Tongue (tissue), 1 donor: ENCODE measurements at regions not wholly inside any gene's neighbourhood (a gene's known extent, or its start where the extent isn't known, plus 50 kb on each side); places are given as distances from the start of the nearest gene placed in this dataset.
A peak's percentile ranks its signal among the peaks of the same experiment; 100 is the strongest.

Experiments used
- DNase-seq: peaks from one replicate; pipeline ENCODE4 v3.0.0-alpha.2; 2015

DNA sequence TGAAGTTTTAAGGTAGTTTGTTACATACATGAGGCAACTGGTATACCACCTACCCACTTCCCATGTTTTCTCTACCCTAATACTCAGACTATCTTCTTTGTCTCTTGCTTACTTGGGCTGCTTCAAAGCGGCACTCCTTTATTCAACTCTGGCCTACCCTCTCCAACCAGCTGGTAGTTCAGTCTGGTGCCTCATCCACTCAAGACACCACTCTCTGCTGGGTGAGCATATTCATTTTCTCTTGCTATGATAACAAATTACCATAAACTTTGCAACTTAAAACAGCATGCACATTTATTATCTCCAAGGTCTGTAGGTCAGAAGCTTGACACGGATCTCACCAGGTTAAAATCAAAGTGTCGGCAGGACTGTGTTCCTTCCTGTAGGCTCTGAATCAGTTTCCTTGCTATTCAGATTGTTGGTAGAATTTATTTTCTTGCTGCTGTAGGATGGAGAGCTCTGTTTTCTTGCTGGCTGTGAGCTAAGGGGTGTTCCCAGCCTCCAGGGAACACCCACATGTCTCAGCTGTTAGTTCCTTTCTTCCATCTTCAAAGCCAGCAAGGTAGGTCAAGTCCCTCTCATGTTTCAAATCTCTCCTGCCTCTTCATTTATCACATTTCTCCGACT is 666.0 kb downstream of the DIAPH3 start:
- DNase-seq, result no peak

DNA sequence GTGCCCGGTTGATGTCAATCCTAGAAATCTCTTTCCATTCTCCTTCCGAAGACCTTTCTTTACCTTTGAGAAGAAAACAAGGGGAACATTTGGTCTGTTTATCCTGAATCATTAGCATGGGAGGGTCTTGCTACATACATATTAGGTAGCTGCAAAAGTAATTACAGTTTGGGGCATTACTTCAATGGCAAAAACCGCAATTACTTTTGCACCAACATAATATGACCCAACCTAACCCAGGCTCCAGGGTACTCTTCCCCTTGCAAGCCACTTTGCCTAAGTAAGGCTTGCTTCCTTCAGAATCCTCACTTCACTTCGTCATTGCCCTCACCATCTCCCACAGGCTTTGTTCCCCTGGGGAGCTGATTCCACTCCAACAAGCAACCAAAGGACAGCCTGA is 662.7 kb downstream of the DIAPH3 start:
- no peak for DNase-seq

DNA sequence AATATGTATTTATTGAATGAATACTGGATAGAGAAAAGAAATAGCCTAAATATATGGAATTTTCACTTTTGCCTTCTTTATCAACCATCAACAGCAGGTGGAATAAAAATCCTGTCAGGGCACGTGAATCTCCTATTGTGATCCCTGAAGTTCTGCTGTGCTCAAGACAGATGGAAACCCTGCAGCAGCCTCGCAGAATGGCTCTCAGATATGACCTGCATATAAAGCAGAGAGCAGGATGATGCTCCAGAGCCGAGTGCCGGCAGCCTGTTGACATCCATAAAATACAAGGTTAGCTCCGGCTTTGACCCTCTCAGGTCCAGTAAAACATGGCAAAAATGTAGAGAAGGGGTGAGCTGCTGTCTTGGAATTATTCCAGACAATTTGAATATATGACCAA is 659.3 kb downstream of the DIAPH3 start:
- no peak for DNase-seq

DNA sequence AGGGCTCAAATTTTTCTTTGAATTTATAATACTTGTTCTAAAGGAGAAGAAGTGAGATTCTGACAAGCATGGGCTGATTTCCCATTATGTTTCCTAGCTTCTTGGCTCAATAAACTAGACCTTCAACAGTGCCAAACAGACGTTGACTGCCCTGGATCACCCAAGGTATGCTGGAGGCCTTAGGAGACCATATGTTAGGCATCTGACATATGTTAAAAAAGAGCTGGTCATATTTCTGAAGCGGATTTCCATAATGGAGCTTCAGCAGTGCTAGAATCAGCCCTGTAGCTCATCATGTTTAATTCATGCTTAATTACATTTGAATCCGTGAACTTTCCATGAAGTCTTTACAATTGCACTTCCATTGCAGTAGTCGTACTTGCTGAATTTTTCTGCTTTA is 653.3 kb downstream of the DIAPH3 start:
- DNase-seq, result peak; percentile 38

DNA sequence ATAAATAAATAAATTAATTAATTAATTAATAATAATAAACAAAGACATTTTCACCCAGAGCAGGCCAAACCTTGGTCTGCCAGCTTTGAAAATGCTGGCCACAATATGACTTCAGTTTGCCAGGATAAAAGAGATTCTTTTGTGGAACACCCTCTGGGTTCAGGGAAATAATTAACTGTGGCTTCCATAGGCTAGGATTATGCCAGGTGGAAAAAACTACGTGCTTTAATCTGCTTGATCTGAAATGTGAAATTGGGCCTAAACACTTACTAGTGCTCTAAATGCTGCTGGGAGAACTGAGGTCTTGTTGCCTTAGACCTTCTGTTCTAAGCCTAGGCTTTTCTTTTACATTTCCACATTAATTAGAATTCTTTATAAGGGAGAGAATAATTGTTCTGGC is 650.0 kb downstream of the DIAPH3 start:
- DNase-seq, result no peak

DNA sequence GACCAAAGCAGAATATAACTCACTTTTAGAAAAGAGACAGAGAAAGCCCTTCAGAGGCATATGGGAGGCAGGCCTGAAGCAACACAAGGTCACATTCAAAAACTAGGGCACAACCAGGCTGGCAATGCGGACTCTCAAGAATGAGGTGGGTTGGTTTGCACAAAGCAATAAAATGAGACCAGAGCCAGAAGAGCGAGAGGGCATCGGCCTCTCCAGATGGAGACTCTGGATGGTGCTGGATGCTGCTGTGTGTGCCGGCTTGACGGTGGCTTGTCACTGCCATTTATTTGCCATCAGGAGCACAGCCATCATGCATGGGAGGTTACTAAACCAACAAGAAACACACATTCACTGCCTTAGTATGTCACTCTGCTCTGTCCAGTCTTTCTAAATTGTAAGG is 649.4 kb downstream of the DIAPH3 start:
- DNase-seq, result no peak

DNA sequence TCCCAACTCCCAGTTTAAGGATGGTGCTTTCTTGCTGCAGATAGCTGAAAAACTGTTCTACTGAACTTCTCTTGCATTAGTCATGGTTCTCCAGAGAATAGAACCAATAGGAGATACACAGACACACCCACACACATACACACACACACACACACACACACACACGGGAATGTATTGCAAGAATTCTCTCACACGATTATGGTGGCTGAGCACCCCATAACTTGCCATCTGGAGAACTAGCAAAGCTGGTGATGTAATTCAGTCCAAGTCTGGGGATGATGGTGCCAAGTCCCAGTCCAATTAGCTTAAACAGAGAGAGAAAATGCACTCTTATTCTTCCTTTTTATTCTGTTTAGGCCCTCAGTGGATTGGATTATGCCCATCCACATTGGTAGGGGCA is 643.9 kb downstream of the DIAPH3 start:
- no peak for DNase-seq

DNA sequence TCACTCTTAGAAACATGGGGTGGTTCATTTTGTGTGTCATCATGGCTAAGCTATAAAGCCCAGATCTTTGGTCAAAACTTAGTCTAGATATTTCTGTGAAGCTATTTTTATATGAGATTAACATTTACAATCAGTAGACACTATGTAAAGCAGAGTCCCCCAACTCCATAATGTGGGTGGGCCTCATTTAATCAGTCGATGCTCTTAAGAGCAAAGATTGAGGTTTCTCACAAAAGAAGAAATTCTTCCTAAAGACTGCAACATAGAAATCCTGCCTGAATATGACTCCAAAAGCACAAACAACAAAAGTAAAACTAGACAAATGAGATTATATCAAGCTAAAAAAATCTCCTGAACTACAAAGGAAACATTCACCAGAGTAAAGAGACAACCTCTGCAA is 642.2 kb downstream of the DIAPH3 start:
- no peak for DNase-seq

DNA sequence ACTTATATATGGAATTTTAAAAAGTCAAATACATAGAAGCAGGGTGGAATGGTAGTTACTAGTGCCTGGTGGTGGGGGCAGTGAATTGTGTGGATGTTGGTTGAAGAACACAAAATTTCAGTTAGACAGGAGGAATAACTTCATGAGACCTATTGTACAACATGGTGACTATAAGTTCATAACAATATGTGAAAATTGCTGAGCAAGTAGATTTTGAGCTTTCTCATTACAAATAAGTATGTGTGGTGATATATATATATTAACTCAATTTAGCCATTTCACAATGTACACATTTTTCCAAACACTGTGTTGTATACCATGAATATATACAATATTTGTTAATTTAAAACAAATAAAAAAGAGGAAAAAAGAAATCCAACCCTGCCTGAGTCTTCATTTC is 641.1 kb downstream of the DIAPH3 start:
- no peak for DNase-seq

DNA sequence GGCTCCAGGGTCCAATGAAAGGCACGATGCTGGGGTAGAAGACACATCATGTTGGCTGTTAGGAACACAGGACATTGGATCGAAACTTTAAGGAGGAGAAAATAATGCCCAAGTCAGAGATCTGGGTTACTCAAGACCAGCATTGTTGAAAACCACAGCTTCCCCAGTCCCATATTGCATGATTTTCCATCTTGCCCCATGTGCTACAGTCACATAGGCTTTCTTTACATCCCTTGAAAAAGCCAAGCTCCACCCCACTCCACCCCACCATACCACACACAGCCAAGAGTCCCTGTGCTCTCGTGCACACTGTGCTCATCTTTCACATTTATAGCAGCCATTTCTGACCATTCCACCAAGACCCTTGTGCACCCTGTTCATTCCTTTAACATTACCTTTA is 636.2 kb downstream of the DIAPH3 start:
- DNase-seq, result no peak

DNA sequence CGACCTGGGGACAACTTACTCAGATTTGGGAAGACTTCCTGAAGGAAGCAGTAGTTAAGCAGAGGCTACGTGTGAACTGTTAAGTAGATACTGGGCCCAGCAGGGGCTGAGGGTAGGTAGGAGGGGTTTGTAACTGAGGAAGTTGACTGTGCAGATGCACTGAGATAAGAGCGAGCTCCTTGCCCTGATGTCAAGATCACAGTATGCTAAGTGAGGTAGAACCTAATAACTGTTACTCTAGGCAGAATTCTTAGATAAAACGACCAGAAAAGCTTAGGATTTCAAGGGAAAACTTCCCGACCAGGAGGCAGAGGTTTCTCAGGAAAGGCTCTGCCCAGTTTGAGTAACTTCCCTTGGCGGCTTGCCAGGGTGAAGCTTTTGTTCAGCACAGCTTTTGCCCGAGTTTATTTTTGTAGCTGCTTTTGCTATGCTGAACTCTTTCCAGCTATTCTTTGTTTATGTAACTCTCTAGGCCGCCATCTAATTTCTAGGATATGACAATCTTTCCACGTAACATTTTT is 632.1 kb downstream of the DIAPH3 start:
- DNase-seq, result peak; percentile 87

DNA sequence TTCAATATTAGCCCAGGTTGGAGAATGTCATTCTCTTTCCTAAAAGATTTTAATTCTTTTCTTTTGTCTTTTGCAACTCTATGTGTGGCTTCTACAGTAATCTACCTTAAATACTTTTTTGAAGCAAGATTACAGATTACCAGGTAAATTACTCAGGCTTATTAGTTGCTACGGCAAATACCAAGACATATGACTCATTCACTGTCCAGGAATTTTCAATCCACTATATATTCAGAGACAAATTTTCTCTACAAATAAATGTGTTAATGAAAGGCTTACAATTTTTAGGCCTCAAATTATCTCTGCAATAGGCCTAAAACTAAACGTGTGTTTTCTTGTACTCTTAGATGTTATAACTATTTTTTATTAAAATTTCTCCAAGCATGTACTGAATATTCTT is 631.3 kb downstream of the DIAPH3 start:
- DNase-seq, result no peak

DNA sequence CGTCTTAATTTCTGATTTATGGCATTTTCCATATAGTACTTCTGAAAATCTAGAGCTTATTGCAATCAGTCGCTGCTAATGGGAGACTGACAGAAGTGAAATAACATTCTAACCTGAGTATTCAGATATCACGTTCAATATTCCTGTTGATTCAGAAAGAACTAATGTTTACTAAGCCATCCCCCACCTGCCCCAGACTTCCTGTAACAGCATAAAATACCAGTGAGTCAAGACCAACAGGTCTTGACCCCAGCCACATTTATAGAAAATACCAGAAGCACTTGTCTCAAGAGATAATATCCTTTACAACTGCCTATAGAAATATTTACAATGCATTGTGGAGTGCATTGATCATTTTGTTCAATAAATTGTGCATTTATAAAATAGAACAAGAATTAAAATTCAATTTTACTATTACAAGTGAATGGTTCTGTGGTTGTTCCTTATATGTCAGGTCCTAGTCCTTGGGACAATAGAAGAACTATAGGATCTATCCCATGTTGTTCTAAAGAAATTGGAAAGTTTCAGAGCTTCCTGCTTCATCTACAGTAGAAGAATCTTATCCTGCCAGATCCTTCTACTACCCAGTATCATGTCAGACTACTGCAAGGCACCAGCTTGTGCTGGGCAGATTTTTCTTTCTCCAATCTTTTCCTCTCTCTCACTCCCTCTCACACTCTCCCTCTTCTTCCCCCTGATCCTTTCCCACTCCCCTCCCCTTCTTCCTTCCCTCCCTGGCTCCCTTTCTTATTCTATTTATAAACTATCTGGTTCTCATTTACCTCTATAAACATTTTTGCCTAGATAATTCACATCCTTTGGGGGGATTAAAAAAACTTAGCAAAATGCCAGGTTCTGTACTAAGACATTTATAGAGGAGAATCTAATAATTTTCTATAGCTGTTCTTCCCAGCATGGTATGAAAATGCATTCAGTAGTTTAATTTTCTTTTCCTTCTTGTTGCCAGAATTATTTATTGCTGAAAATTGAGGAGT is 629.9 kb downstream of the DIAPH3 start:
- DNase-seq, result peak; percentile 60

DNA sequence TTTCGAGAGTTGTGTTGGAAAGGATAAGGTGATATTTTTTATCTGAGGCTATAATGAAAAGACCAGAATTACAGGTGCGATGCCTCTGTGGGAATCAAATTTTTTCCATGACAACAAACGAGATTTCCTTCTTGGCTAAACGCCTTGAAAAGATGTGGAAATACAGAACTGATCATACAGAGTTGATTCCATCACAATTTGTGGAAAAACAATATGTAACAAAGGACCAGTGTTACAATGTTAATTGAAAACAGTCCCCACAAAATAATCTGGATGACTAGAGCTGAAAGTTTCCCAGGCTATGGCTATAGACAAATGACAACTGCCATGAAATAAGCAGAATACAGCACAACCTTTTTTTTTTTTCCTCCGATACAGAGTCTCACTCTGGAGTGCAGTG is 628.9 kb downstream of the DIAPH3 start:
- DNase-seq, result peak; percentile 62

DNA sequence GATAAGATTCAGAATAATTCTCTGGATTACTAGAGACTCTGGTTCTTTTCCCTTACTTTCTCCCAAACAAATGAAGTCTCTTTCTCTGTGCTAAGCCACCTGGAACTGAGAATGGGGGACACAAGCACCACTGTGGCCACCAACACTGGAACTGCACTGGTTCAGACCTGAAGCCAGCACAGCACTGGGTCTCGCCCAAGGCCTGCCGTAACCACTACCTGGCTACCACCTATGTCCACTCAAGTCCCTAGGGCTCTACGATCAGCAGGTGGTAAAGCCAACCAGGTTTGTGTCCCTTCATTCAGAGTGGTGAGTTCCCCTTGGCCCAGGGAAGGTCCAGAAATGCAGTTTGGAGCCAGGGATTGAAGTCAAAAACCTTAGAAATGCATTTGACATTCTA is 626.2 kb downstream of the DIAPH3 start:
- DNase-seq, result no peak

DNA sequence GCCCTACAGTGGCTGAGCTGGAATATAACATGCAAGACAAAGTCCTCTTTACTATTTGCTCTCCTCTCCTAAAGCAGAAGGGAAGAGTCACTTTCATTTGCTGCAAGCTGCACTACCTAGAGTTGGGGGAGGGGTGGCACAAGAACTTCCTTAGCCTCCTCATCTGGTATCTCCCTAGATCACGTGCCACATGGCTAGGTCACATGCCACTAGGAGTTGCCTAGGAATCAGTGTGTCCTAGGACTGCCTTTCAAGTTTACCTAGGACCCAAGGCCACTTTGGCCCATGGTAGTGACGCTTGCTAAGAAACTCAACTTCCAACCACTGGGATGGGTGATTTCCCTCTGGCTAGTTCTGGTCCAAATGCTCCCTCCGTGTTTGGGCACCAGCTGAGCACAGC is 625.2 kb downstream of the DIAPH3 start:
- no peak for DNase-seq

DNA sequence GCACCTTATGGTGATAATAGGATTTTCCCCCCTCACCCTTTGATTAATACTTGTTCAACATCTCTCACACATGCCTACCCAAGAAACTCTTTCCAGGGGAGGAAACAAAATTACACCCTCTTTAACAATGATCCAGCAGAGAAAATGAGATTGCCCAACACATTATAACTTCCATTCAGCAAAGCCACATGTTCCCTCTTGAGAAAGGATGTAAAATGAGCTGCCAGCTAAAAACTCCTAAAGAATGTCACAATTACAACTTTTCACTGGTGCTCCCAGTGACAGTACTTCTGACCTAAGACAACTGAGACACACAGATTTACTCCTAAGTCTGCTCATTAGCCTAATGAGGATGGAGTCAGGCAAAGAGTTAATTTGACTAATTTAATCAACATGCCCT is 621.4 kb downstream of the DIAPH3 start:
- peak; percentile 43 for DNase-seq

DNA sequence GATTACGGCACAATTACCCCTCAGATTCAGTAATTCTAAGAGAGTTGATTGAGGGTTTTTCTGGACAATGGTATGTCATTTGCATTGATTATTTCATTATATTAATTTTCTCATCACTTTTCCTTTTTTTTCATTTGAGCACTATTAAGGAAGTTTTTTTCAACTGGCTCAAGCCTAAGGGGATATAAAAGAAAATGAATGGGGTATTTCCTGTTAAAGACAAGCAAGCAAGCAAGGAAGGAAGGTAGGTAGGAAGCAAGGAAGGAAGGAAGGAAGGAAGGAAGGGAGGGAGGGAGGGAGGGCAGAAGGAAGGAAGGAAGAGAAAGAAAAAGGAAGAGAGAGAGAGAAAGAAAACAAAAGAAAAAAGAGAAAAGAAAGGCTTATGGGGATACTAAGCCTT is 620.3 kb downstream of the DIAPH3 start:
- DNase-seq, result no peak

DNA sequence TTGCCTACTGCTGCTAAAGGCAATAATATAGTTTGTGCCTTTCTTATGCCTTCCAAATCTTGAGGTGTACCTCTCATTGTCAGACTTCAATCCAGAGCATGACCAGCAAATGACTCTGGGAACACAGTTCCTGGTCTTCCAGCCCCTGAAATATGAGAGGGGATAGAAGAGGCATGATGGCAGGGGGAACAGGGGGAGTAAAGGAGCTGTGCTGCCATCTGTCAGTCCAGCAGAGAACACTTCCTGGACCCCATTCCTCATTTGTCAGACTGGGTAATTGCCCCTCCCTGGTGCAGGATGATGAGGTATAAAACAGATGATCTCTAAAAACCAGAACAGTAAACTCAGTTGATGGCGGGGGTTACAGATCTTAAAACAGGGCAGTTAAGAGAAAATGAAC is 618.7 kb downstream of the DIAPH3 start:
- DNase-seq, result no peak

DNA sequence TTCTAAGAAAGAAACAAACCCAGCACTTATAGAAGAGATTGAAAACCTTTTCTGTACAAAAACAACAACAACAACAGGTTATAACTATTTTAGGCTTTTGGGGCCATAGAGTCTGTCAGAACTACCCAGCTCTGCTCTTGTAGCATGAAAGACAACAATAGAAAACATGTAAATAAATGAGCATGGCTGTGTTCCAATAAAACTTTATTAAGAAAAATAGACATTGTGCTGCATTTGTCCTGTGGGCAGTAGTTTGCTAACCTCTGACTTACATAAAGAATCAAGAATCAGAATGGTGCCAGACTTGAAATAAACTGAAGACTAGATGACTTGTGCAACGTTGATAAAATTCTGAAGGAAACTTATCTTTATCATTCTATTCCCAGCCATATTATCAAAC is 617.5 kb downstream of the DIAPH3 start:
- no peak for DNase-seq

DNA sequence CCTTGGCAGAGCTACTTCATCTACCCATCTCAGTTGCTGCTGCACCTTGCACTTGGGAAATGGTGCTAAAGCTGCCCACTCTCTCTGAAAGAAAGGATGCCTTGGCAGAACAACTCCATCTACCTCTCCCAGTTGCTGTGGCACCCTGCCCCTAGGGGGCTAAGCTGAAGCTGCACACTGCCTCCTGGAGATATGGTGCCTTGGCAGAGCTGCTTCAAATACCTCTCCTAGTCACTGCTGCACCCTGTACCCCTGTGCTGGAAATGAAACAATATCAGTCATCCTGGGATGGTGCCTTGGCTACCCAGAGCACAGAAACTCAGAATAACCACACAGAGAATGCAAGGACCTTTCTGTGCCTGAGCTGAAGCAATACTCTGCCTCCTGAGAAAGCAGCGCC is 615.8 kb downstream of the DIAPH3 start:
- DNase-seq, result no peak

DNA sequence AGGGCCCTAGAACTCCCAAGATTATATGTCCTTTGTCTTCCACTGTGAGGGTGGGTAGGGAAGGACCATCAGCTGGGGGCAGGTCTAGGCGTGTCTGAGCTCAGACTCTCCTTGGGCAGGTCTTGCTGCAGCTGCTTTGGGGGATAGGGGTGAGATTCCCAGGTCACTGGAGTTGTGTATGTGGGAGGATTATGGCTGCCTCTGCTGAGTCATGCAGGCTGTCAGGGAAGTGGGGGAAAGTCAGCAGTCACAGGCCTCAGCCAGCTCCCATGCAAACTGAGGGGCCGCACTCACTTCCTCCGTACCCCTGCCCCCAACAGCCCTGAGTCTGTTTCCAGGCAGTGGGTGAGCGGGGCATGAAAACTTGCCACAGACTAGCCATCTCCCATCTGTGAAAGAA is 600.8 kb downstream of the DIAPH3 start:
- no peak for DNase-seq

DNA sequence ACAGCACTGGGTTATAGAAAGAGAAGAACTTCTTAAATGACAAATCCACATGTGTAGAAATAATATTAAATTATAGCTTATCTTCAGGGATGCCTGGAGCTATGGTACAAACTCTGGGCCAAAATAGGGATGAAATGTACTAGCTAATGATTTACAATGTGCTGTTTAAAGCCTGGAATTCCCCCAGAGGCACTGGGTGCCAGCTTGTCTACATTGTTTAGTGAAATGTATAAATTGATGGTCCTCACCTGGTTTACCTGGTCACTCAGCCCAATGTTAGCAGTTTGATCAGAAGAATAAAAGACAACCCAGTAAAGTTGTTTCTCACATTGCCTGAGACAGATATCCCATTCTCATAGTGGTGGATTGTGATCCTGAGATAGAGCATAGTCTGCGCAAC is 597.2 kb downstream of the DIAPH3 start:
- DNase-seq, result no peak

DNA sequence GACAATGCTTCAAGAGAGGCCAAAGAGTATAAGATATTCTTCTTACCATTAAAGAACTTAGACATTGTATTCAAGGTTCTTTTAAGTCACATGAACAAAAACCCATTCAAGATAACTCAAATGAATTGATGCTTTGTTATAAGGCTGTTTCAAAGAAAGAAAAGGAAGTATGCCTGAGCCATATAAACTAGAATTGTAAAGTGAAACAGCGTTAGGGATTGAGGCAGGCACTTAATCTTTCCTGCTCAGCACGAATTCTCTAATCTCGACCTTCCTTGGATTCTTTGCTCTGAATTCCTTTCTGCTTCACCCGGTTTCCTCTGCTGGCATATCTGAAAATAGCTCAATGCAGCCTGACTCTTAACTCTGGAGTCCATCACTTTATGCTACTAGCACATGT is 595.4 kb downstream of the DIAPH3 start:
- DNase-seq, result no peak
